Osteoblast (primary cell): ENCODE measurements at regions not wholly inside any gene's neighbourhood (a gene's known extent, or its start where the extent isn't known, plus 50 kb on each side); places are given as distances from the start of the nearest gene placed in this dataset.
"Not testable (repeated sequence)": the region's sequence is repeated elsewhere in the genome, so short reads cannot be mapped to it uniquely, and the experiment has no call there.

Experiments
- DNase-seq: peaks from one replicate; pipeline ENCODE4 v3.0.0; 2011; ENCODE audit warnings: low spot score, mixed read lengths; ENCODE audit not compliant: insufficient read length; ENCODE audit errors: missing footprints
- H2AFZ ChIP-seq: 2 replicates; pipeline ENCODE4 v1.6.0; 2011; ENCODE audit warnings: mild to moderate bottlenecking, low read length
- H3K27ac ChIP-seq: 2 replicates; pipeline ENCODE4 v1.5.1; 2011; ENCODE audit warnings: mild to moderate bottlenecking, low read depth, low read length, moderate library complexity
- H3K27me3 ChIP-seq: 2 replicates; pipeline ENCODE4 v1.6.0; 2012; ENCODE audit warnings: mild to moderate bottlenecking, control low read depth, inconsistent platforms, low read length, moderate library complexity; ENCODE audit not compliant: insufficient read depth
- H3K36me3 ChIP-seq: 2 replicates; pipeline ENCODE4 v1.5.1; 2011; ENCODE audit warnings: mild to moderate bottlenecking, low read length, control low read depth, moderate library complexity; ENCODE audit not compliant: insufficient read depth
- H3K4me1 ChIP-seq: 2 replicates; pipeline ENCODE4 v1.5.1; 2011; ENCODE audit warnings: mild to moderate bottlenecking, low read length, control low read depth, moderate library complexity; ENCODE audit not compliant: insufficient read depth
- H3K4me2 ChIP-seq: 2 replicates; pipeline ENCODE4 v1.6.0; 2011; ENCODE audit warnings: mild to moderate bottlenecking, low read length; ENCODE audit not compliant: insufficient read depth
- H3K4me3 ChIP-seq: fragments of 200-600 bp; sonication (generic); 3 replicates; pipeline ENCODE4 v1.5.1; 2012; ENCODE audit warnings: mild to moderate bottlenecking, low read length, inconsistent platforms; ENCODE audit not compliant: insufficient read depth
- H3K79me2 ChIP-seq: 2 replicates; pipeline ENCODE4 v1.6.0; 2012; ENCODE audit warnings: mild to moderate bottlenecking, low read length, control low read depth, inconsistent platforms; ENCODE audit not compliant: insufficient read depth
- H3K9me3 ChIP-seq: 2 replicates; pipeline ENCODE4 v1.5.1; 2011; ENCODE audit warnings: low read depth, low read length, control low read depth
- H4K20me1 ChIP-seq: 2 replicates; pipeline ENCODE4 v1.6.0; 2012; ENCODE audit warnings: mild to moderate bottlenecking, low read length, control low read depth; ENCODE audit not compliant: insufficient read depth
- CTCF ChIP-seq: IDR thresholded peaks from 2 replicates; pipeline ENCODE4 v1.5.1; 2011; ENCODE audit warnings: mild to moderate bottlenecking, low read depth, low read length, moderate library complexity; ENCODE audit errors: extremely low read depth

DNA sequence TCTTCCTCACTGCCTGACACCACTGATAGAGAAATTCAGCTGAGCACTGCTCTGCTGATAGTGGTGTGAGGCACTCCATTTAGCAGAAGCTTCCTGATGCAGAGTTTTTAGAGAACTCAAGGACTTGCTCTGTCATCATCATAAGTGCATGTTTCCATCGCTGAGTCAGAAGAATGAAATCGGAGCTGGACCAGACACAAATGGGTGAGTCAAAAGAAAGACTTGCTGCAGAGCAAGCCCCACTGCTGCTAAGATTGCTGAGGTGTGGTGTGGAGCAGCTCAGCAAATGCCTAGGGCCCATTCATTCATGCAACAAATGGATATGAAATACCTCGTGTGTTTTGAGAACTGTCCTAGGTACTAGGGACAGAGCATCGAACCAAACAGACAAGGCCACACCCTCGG is 410.2 kb upstream of the SLC30A5 start:
- Histone ChIP-seq H3K27ac (peak overlapping the region; percentile 16), H3K36me3 (no peaks in the 10 kb centered on the region), H3K4me2 (peak overlapping the region; percentile 34), H2AFZ (no peak overlapping the region), H3K4me1 (peaks cover 14% of the 10 kb centered on the region), H3K79me2 (no peaks in the 10 kb centered on the region), H3K4me3 (no peak overlapping the region), H3K27me3 (no peaks in the 10 kb centered on the region), H3K9me3 (no peaks in the 10 kb centered on the region), H4K20me1 (no peaks in the 10 kb centered on the region)
- DNase-seq, result peak; percentile 75
- no peak for TF ChIP-seq CTCF

GRCh38 chr5:68685863-68686262 is 408.0 kb upstream of the SLC30A5 start:
- no peaks in the 10 kb centered on the region for H3K27me3 ChIP-seq
- peaks cover 10% of the 10 kb centered on the region for H3K4me1 ChIP-seq
- no peak overlapping the region for H2AFZ ChIP-seq
- no peak for DNase-seq
- no peak for TF ChIP-seq CTCF
- no peaks in the 10 kb centered on the region for H3K9me3 ChIP-seq
- no peaks in the 10 kb centered on the region for H4K20me1 ChIP-seq
- no peak overlapping the region for H3K4me2 ChIP-seq
- H3K27ac ChIP-seq, result no peak overlapping the region
- no peak overlapping the region for H3K4me3 ChIP-seq
- H3K36me3 ChIP-seq, result no peaks in the 10 kb centered on the region
- no peaks in the 10 kb centered on the region for H3K79me2 ChIP-seq

DNA sequence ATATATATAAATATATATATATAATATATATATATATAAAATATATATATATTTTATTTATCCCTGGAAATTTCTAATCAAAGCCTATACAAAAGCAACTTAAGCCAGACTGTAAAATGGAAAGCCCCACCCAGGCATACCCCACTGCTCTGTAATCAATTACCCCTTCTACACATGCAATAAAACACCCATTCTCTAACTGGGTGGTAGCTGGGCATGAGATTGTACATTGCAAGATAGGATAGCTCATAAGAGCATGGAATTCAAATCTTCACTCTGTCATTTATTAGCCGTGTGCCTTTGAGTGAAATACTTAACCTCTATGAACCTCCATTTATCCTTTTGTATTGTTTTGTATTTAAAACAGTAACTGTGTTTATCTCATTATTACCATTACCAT is 405.3 kb upstream of the SLC30A5 start:
- Histone ChIP-seq H4K20me1 (no peaks in the 10 kb centered on the region), H3K9me3 (no peaks in the 10 kb centered on the region), H2AFZ (no peak overlapping the region), H3K4me3 (no peak overlapping the region), H3K36me3 (no peaks in the 10 kb centered on the region), H3K79me2 (no peaks in the 10 kb centered on the region), H3K4me1 (peaks cover under 1% of the 10 kb centered on the region), H3K4me2 (no peak overlapping the region), H3K27me3 (no peaks in the 10 kb centered on the region), H3K27ac (no peak overlapping the region)
- DNase-seq, result no peak
- no peak for TF ChIP-seq CTCF

DNA sequence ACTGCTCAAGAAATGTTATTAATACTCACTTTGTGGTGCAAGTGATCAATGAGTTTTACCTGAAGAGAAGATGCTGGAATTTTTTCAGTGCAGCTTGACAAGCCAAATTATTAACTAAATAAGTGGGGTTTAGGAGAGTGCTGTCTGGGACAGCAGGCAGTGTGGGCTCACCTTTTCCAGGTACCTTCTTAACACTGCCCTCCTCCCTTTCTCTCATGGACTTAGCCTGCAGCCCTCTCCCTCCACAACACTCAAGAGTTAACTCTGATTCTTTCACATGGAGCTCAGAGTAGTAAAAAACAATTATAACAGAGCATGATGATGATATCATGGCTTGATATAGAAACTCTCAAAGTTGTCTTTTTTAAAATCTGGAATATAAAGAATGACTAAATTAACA is 404.8 kb upstream of the SLC30A5 start:
- H3K36me3 ChIP-seq, result no peaks in the 10 kb centered on the region
- H3K9me3 ChIP-seq, result no peaks in the 10 kb centered on the region
- H3K79me2 ChIP-seq, result no peaks in the 10 kb centered on the region
- TF ChIP-seq CTCF, result no peak
- no peaks in the 10 kb centered on the region for H4K20me1 ChIP-seq
- no peaks in the 10 kb centered on the region for H3K27me3 ChIP-seq
- H2AFZ ChIP-seq, result no peak overlapping the region
- H3K4me2 ChIP-seq, result no peak overlapping the region
- no peaks in the 10 kb centered on the region for H3K4me1 ChIP-seq
- H3K4me3 ChIP-seq, result no peak overlapping the region
- no peak for DNase-seq
- H3K27ac ChIP-seq, result no peak overlapping the region

- H3K27me3 ChIP-seq, H3K36me3 ChIP-seq, H3K4me1 ChIP-seq: not testable (repeated sequence)
Measured at GRCh38 chr5:68691874-68692273, 401.9 kb upstream of the SLC30A5 start.

More at GRCh38 chr5:68691874-68692273, 401.9 kb upstream of the SLC30A5 start:
- not testable (repeated sequence) for DNase-seq, H3K79me2 ChIP-seq, H3K4me3 ChIP-seq, H3K9me3 ChIP-seq, H4K20me1 ChIP-seq, H3K4me2 ChIP-seq, H3K27ac ChIP-seq, H2AFZ ChIP-seq
